ENCODE measurements at regions not wholly inside any gene's neighbourhood (a gene's known extent, or its start where the extent isn't known, plus 50 kb on each side); places are given as distances from the start of the nearest gene placed in this dataset.

GRCh38 chr13:103941506-103942140, 875.4 kb upstream of the SLC10A2 start:
- Histone ChIP-seq H3K9me3 (ENCODE audit: low read length) (no peaks in the 10 kb centered on the region), H3K4me1 (ENCODE audit: insufficient read depth, low read length) (no peaks in the 10 kb centered on the region), H3K79me2 (ENCODE audit: low read length) (no peaks in the 10 kb centered on the region), H3K36me3 (ENCODE audit: low read depth, low read length) (no peaks in the 10 kb centered on the region), H3K4me2 (ENCODE audit: low read length) (no peak overlapping the region), H3F3A (ENCODE audit: low read length, unreplicated experiment) (no peaks in the 10 kb centered on the region), H3K9ac (ENCODE audit: low read length) (no peak overlapping the region), H3K9me2 (replicated peaks; ENCODE audit: low read length) (no peaks in the 10 kb centered on the region), H2AFZ (ENCODE audit: low read length) (no peak overlapping the region), H3K4me3 (ENCODE audit: low read length) (no peak overlapping the region), H3K27ac (ENCODE audit: low read length) (no peak overlapping the region), H4K20me1 (ENCODE audit: low read length) (no peaks in the 10 kb centered on the region), H3K27me3 (ENCODE audit: low read length) (no peaks in the 10 kb centered on the region)
- CTCF ChIA-PET: no interaction called here
- TF ChIP-seq CTCF (conservative IDR thresholded peaks at IDR 0.05; ENCODE audit: low read depth, low read length): no peak
- no peak for TF ChIP-seq EZH2 (IDR thresholded peaks at IDR 0.05; ENCODE audit: low read length, unreplicated experiment)
- no peak for TF ChIP-seq EZH2phosphoT487 (IDR thresholded peaks at IDR 0.05; ENCODE audit: borderline replicate concordance, low read length)
- intact Hi-C loops (cut with micrococcal nuclease): no loop called here
- ATAC-seq (no peak), DNase-seq (no peak)
- BruUV-seq (replicated peaks): no TSS peak
- POLR2A ChIA-PET (ENCODE audit: unreplicated experiment): no interaction called here

GRCh38 chr13:103935117-103935516, 868.9 kb upstream of the SLC10A2 start:
- no peaks in the 10 kb centered on the region for H3K79me2 ChIP-seq (ENCODE audit: low read length)
- no peak for ATAC-seq
- ChIA-PET POLR2A (ENCODE audit: unreplicated experiment) (no interaction called here), CTCF (no interaction called here)
- no peaks in the 10 kb centered on the region for H3F3A ChIP-seq (ENCODE audit: low read length, unreplicated experiment)
- no peaks in the 10 kb centered on the region for H4K20me1 ChIP-seq (ENCODE audit: low read length)
- DNase-seq: no peak
- no peaks in the 10 kb centered on the region for H3K9me3 ChIP-seq (ENCODE audit: low read length)
- intact Hi-C loops (cut with micrococcal nuclease): no loop called here
- no peaks in the 10 kb centered on the region for H3K36me3 ChIP-seq (ENCODE audit: low read depth, low read length)
- H3K27ac ChIP-seq (ENCODE audit: low read length): no peak overlapping the region
- BruUV-seq (replicated peaks): no TSS peak
- no peak overlapping the region for H3K4me2 ChIP-seq (ENCODE audit: low read length)
- no peak overlapping the region for H3K9ac ChIP-seq (ENCODE audit: low read length)
- H3K4me3 ChIP-seq (ENCODE audit: low read length): no peak overlapping the region
- no peak for TF ChIP-seq CTCF (conservative IDR thresholded peaks at IDR 0.05; ENCODE audit: low read depth, low read length)
- TF ChIP-seq EZH2phosphoT487 (IDR thresholded peaks at IDR 0.05; ENCODE audit: borderline replicate concordance, low read length): no peak
- TF ChIP-seq EZH2 (IDR thresholded peaks at IDR 0.05; ENCODE audit: low read length, unreplicated experiment): no peak
- H3K9me2 ChIP-seq (replicated peaks; ENCODE audit: low read length): no peaks in the 10 kb centered on the region
- no peak overlapping the region for H2AFZ ChIP-seq (ENCODE audit: low read length)
- no peaks in the 10 kb centered on the region for H3K4me1 ChIP-seq (ENCODE audit: insufficient read depth, low read length)
- no peaks in the 10 kb centered on the region for H3K27me3 ChIP-seq (ENCODE audit: low read length)

- no peak for ATAC-seq
These were observed 865.7 kb upstream of the SLC10A2 start for GRCh38 chr13:103931885-103932284.

More at GRCh38 chr13:103931885-103932284, 865.7 kb upstream of the SLC10A2 start:
- TF ChIP-seq EZH2 (IDR thresholded peaks at IDR 0.05; ENCODE audit: low read length, unreplicated experiment): no peak
- TF ChIP-seq EZH2phosphoT487 (IDR thresholded peaks at IDR 0.05; ENCODE audit: borderline replicate concordance, low read length): no peak
- TF ChIP-seq CTCF (conservative IDR thresholded peaks at IDR 0.05; ENCODE audit: low read depth, low read length): no peak
- Histone ChIP-seq H4K20me1 (ENCODE audit: low read length) (no peaks in the 10 kb centered on the region), H3K9me2 (replicated peaks; ENCODE audit: low read length) (no peaks in the 10 kb centered on the region), H3K27me3 (ENCODE audit: low read length) (no peaks in the 10 kb centered on the region), H3K36me3 (ENCODE audit: low read depth, low read length) (no peaks in the 10 kb centered on the region), H3K9ac (ENCODE audit: low read length) (no peak overlapping the region), H3K79me2 (ENCODE audit: low read length) (no peaks in the 10 kb centered on the region), H3K27ac (ENCODE audit: low read length) (no peak overlapping the region), H2AFZ (ENCODE audit: low read length) (no peak overlapping the region), H3K4me3 (ENCODE audit: low read length) (no peak overlapping the region), H3K4me2 (ENCODE audit: low read length) (no peak overlapping the region), H3K4me1 (ENCODE audit: insufficient read depth, low read length) (no peaks in the 10 kb centered on the region), H3F3A (ENCODE audit: low read length, unreplicated experiment) (no peaks in the 10 kb centered on the region), H3K9me3 (ENCODE audit: low read length) (no peaks in the 10 kb centered on the region)
- no peak for DNase-seq
- ChIA-PET POLR2A (ENCODE audit: unreplicated experiment) (no interaction called here), CTCF (no interaction called here)
- BruUV-seq (replicated peaks): no TSS peak
- intact Hi-C loops (cut with micrococcal nuclease): no loop called here
